DMS153 (cell line): ENCODE measurements at regions not wholly inside any gene's neighbourhood (a gene's known extent, or its start where the extent isn't known, plus 50 kb on each side); places are given as distances from the start of the nearest gene placed in this dataset.
"Not testable (repeated sequence)": the region's sequence is repeated elsewhere in the genome, so short reads cannot be mapped to it uniquely, and the experiment has no call there.

Experiments
- DNase-seq: peaks from one replicate; lab custom pipeline; 2025; lab: John Stamatoyannopoulos, UW

DNA sequence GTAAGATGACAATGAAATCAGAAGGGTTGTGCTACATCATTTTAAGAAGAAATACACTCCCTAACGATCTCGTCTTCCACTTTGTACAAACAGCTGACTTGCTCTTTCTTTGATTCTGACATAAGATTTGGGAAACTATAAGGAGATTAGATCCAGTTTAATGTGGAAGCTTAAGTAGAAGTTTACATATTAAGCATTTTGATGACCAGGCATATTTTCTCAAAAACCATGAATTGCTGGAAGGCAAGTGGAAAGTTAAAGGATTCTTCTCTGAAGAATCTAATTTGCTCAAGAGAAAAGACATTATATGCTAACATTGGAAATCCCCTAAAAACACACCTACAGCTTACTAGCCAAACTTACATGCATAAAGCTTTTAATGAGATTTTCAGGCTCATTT is 531.9 kb upstream of the PTPRD start:
- no peak for DNase-seq

DNA sequence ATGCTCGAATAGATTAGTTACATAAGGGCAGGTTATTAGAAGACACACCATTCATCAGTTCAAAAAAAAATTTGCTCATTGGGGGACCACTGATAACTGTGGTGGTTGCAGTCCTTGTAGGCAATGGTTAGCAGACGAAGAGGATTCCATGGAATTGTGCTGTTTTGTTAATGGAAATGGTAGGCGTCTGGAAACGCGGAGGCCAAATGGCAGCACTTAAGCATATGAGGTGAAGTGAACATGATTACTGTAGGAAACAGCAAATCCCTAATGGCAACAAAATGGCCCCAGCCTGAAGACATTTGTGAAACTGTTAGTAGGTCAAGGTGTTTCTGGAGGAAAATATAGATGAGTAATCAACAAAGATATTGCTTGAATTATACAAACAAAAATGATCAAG is 535.4 kb upstream of the PTPRD start:
- DNase-seq = no peak

DNA sequence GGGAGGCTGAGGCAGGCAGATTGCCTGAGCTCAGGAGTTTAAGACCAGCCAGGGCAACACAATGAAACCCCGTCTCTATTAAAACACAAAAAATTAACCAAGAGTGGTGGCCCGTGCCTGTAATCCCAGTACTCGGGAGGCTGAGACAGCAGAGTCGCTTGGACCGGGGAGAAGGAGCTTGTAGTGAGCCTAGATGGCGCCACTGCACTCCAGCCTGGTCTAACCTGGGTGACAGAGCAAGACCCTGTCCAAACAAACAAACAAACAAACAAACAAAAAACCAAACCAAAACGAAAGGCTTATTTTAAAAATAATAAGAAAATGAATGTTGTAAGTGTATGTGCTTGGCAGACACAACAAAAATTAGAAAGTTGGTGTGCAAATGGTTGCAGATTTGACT is 536.3 kb upstream of the PTPRD start:
- no peak for DNase-seq

DNA sequence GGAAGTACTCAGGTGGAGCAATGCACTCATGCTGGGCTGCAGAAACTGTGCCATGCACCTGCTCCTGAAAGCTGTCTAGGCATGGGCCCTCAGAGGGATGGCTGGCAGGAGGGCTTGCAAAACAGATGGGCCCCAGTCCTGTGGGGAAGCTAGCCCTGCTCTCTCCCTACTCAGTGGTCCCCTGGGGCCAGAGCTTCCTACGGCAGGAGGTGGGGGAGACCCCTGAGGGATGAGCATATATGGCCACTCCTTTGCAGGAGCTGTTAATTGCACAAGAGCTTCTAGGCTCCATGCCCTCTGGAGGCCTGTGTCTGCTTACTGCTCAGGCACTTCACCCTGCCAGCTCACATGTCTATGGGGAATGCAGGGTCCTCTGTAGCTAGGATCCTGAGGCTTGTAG is 545.3 kb upstream of the PTPRD start:
- DNase-seq = no peak

DNA sequence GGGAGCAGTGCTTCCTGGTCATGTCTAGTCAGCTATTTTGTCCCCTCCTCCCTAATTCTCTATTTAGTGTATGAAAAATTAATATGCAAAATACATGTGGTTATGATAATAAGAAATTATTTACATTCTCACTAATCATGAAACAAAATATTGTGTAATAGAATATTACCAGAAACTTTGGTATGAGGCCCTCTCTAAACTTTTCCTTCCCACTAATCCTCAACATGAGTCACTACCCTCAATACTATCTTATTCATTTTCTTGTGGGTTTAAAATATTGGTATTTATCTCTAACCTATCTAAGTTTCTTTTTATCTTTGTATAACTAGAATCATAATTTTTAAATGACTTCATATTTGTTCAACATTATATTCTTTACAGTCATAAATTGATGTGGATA is 545.9 kb upstream of the PTPRD start:
- DNase-seq = no peak

DNA sequence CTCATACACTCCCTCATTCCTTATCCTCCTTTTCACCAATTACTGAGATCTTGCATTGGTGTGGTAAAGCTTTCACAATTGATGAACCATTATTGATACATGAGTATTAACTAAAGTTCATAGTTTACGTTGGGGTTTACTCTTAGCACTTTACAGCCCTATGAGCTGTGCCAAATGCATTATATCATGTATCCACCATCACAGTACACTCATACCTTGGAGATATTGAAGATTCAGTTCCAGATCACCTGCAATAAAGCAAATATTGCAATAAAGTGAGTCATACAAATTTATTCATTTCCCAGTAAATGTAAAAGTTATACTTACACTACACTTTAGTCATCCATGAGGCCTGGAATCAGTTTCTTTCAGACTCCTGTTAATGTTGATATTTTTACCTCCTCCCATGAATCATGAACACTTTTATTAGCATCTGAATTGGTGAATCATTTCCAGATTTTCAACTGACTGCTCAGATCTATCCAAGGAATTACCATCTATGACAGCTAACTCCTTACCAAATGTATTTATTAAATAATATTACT is 546.6 kb upstream of the PTPRD start:
- DNase-seq = no peak

DNA sequence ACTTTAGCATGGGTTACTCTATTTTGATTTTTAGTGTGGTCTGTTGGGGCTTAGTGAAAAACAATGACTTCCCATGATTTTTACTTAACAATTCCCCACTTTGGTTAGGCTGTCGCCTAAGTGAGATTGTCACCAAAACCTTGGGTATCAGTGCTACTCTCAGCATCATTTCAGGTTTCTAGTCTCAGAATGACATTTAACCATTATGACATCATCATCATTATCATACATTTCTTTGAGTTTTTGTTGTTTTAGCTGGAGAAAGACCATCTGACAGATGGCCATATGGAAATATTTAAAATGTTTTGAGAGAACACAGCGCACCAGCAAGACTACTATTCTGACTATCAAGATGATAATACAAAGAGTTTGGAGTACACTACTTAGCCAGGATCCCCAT is 551.0 kb upstream of the PTPRD start:
- no peak for DNase-seq

DNA sequence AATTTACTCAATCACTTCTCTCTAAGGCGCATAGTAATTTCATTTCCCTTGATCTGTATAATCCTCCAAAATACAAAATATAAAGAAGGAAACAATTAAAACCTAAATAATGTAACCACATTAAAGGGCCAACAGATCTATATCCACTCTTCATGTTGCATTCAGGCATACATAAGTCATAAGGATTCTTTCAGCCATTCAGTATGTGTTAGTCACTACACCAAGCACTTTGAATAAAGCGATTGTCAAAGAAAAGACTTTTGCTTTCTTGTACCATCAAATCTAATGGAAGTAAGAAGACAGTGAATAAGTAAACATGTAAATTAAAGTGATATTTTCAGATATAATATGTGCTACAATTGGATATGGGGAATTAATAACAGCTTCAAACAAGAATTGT is 569.2 kb upstream of the PTPRD start:
- DNase-seq = no peak

DNA sequence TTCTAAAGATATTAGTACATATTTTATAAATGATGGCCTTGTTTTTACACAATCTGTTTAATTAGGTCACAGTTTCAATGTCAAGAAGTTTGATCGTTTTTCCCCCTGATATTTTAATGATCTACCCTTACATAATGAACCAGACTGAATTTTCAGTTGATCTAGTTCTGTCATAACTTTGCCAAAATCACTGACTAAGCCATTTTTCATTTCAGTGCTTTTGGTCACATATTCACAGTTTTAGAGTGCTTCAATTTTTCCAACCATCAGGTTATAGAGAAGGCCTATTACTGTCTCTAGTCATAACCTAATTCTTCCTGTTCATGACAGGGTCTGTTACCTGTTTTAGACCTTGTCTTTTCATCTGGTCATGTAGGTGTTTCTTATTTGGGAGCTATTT is 577.9 kb upstream of the PTPRD start:
- DNase-seq = no peak

DNA sequence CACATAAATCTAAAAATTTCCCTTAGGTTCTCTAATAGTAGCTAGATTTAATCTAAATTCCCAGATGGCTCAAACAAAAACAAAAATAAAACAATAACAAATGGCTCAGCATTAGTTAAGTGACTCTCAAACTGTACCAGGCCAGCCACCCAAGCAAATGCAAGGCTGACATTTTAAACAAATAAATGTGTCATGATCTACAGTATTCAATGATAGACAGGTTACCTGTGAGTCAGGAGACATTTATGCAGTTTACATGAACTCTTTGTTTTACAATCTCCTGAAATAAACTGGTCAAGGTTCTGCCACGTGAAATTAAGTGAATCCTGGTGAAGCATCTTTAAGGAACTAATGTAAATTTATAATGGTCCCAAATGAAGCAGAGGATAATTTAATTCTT is 580.2 kb upstream of the PTPRD start:
- no peak for DNase-seq

DNA sequence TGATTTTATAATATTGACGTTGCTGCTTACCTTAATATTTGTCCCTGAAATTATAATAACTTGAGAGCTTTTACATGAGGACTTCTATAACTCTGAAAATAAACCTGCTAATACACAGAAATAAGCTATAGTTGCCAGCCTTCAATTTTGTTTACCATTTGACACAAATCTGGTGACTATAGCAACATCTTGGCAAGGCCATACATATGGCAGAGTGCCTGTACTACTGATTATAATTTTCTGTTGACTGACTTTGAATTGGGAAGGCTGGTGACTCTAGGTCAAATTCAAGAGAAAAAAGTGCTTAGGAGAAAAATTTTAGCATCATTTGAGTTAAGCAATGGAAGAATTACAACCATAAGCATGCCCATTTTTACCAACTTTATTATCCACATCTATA is 581.4 kb upstream of the PTPRD start:
- DNase-seq = peak; percentile 14

DNA sequence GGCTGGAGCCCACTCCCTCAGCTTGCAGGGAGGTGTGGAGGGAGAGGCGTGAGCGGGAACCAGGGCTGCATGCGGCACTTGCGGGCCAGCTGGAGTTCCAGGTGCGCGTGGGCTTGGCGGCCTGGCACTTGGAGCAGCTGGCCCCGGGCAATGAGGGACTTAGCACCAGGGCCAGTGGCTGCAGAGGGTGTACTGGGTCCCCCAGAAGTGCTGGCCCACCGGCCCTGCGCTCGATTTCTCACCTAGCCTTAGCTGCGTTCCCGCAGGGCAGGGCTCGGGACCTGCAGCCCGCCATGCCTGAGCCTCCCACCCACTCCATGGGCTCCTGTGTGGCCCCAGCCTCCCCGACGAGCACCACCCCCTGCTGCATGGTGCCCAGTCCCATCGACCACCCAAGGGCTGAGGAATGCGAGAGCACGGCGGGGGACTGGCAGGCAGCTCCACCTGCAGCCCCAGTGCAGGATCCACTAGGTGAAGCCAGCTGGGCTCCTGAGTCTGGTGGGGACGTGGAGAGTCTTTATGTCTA is 584.1 kb upstream of the PTPRD start:
- not testable (repeated sequence) for DNase-seq

DNA sequence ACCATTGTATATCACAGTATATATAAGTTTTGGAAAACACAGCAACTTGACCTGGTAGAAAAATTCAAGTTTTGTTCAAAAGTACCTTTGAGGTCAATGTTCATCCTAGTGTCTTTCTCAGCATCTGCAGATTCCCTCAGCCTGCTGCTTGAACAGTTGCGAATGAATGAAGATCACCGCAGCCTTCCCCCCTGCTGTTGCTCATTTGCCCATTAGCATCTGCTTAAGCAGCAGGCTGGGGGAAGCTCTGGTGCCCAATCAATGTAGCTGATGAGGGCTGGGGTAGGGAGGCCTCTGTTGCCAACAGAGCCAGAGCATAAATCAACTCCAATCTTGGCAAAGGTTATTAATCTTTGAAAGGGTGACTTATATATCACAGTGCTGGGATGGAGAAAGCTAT is 586.5 kb upstream of the PTPRD start:
- DNase-seq = no peak

DNA sequence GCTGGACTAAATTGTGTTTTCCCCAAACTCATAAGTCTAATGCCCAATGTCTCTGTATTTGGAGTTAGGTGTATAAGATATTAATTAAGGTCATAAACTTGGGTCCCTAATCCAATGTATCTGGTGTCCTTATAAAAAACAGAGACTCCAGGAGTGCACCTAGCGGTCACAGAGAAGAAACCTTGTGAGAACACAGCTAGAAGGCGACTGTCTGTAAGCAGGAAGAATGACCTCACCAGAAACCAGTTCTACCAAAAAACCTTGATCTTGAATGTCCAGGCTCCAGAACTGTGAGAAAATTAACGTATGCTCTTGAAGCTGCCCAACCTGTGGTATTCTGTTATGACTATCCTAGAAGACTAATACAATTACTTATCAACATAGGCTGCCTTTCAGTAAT is 591.7 kb upstream of the PTPRD start:
- DNase-seq = no peak

DNA sequence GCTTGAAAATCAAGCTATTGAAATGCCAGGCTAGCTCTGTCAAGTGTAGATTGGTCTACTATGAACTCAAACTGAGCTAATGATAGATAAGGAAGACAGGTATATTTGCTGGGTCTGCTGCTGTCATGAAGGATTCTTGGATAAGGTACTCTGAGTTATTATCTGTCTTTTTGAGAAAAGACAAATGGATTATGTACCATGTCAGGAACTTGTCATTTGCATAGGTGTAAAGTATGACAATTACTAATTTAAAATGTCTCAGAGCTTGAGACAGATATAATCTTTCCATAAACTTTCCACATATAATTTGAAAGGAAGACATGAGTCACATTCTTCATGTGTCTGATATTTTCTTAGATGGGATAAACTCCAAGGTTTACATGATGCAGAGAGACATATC is 594.1 kb upstream of the PTPRD start:
- DNase-seq = no peak

DNA sequence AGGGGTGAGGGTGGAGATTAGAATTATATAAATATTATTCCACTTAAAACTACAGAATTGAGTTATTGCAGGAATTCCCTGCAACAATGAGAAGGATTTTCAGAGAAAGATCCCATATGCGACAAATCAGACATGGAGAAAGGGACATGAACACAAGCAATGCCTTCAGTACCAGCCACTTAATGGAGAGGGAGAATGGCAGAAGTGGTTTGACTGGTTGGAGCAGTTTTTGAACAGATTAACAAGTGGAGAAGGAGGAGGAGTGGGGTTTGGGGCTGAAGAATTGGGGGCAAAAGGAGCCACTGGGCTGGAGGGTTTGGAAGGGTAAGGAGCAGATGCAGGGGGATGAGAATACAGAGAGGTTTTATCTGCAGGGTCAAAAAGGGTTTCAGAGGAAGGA is 620.9 kb upstream of the PTPRD start:
- no peak for DNase-seq

DNA sequence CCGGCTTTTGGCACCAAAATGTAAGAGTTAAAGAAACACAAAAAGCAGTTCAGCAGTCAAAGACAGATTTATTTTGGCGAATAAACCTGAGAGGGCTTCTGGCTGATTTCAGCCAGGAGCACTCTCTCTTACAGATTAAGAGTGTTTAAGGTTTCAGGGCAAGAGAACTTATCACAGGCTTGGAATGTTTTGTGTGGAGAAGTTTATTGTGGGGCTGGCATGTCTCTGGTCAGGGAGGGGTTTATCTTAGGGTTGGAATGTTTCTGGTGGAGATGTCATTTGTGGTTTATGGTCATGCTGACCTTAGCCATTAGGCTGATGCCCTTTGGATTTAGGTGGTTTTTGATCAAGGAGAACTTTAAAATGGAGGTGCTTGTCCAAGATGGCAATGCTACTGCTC is 622.3 kb upstream of the PTPRD start:
- DNase-seq = no peak

DNA sequence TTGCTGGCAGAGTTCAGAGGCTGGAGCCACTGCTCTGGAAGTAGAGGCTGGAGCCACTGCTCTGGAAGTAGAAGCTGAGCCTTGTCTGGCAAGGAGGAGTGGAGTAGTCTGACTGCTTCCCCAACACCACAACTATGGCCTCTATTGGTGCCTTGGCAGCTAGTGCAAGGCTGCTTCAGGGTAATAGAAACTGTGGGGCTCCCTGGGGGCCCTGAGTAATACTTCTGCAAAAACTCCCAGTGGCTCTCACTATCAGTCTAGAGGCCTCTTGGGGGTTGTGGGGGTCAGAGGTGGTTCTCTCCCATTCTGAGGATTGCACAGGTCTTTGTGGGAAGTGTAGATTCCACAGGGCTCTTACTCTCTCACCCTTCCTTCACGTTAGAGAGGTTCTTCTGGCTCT is 629.0 kb upstream of the PTPRD start:
- DNase-seq = no peak

DNA sequence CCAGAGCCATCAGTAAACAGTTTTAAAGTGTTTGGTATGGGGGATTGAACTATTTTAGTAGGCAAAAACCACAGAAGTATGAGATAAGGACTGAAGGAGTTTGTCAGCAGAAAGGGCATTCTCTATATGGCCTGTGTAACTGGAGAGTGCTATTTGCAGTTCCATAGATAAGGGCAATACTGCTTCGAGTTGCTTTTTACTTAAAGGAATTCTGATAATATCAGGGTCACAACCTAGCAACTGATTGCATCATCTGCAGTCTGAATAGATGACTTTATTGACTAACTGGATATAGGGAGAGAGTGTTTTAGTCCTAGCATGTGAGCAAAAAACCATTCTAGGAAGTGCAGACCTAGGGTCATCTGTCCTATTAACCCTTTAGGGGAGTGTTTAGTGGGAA is 645.2 kb upstream of the PTPRD start:
- no peak for DNase-seq

DNA sequence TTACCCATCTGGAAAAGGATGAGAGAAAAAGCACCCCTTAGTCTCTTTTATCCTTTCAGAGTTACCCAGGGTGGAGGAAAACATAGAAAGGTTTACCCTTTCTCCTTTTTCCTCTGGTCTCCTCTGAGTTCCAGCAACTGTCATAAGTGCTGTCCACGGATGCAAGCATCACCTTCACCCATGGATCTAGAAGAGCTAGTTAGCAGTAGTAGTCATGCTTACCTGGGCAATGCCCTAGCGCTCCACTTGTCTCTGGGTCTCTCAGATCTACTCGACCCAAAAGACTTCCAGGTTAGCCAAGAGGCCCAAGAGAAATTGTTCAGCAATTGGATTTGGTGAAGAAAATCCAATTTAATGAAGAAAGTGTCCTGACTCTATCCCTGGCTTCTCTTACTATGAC is 656.2 kb upstream of the PTPRD start:
- no peak for DNase-seq

DNA sequence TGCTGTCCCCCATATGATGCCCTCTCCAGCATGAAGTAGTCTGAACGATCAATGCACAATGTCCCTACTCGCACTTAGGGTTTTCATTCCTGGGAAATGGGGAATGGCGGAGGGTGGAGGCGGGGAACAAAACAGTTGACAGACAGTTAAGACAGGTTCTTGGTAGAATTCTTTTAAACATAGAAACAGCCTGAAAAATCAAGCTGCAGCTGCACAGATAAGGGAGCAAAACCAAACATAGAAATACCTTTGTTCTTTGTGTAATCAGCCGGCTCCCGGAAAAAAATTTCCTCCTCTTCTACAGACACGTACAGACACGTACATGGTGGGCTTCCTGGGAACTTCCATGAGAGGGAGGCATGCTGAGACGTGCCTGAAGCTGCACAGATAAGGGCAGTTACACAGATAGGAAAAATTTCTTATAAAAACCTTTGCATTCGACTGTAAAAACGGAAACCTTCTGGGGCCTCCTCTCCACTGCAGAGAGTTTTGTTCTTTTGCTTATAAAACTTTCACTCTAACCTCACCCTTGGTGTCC is 662.4 kb upstream of the PTPRD start:
- DNase-seq = no peak

DNA sequence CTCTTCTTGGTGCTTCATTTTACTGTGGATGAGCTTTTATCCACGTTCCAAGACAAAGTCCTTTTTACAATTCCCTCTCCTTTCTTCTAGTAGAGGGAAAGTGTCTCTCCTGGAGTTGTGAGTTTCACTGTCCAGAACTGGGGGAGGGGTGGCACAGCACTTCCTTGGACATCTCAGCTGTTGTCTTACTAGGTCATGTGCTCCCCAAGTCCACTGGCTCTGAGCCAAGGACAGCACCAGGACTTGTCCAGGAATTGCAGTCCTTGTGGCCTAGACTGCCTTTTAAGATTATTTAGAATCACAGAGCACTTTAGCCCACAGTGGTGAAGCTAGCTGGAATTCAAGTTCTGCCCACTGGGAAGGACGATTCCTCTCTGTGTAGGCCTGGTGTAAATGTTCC is 700.2 kb upstream of the PTPRD start:
- no peak for DNase-seq

DNA sequence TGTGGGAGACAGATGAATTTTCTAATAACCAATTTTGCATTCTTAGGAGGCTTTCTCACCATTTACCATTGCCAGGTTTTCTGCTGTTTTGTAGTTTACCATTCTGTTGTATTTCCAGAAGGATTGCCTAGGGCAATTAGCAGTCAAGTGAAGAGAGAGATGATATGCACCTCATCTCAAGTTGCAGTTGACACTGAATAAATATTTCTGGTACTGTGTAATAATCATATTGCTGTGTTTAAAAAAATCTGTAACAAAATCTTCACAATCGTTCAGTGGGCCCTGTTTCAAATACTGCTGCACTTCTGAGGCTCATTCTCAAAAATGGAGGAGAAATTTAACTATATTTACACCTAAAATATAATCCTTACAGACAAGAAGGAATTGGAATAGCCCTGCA is 706.1 kb upstream of the PTPRD start:
- no peak for DNase-seq

DNA sequence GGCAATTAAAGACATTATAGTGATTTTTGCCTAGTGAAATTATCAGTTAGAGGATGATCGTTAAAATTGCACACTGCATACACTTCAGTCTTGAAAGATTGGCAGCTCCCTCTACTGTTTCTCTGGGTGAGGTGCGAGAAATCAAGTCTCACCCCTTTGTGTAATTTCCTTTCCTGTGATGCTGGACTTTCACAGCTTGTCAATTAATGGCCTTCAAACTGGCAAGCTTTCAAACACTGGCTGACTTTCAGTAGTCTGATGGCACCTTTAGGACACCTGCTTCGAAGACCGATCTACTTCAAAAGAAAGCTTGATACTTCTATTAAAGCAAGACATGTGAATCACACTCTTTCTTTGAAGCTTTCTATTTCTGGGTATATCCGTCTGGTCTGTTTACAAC is 706.7 kb upstream of the PTPRD start:
- DNase-seq = peak; percentile 64

DNA sequence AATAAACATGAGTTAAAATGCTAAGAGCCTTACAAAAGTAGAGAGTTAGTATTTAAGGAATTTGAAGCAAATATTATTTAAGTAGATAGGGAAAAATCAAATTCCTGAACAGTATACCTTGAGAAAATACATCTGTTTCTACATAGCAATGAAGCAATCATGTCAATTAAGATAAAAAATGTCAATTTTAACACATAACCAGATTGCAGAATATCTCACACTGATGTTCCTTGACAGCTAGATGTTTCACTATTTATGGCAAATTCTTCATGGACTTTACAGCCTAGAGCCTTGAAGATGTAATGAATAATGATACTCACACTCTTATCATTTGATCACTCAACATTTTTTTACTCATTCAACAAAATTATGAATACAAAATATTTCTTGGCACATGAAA is 708.2 kb upstream of the PTPRD start:
- DNase-seq = no peak
